IMR-90 (cell line): ENCODE measurements at regions not wholly inside any gene's neighbourhood (a gene's known extent, or its start where the extent isn't known, plus 50 kb on each side); places are given as distances from the start of the nearest gene placed in this dataset.

ENCODE experiments used
- ATAC-seq: fragments of 200-7000 bp; cut with Tn5 transposase; 2 replicates; pipeline ENCODE4 v1.9.1; 2020; ENCODE audit warnings: low read depth, mild to moderate bottlenecking, moderate library complexity
- BruUV-seq: library from RNA; stranded (reverse); fragments of 400-500 nt; replicated peaks from 2 replicates; lab custom pipeline; 2021; lab: Mats Ljungman, UMichigan
- CTCF ChIA-PET: fragments of 300-600 bp; formaldehyde crosslinking; extraction: SDS; loops from one replicate; lab custom pipeline; 2021; ENCODE audit warnings: antibody characterized with exemption; lab: Yijun Ruan, JAX
- POLR2A ChIA-PET: fragments of 300-600 bp; sonication (Branson Sonifier 250); formaldehyde crosslinking; loops from one replicate; lab custom pipeline; 2022; ENCODE audit warnings: antibody characterized with exemption; ENCODE audit not compliant: unreplicated experiment; lab: Charles Lee
- DNase-seq: peaks from one replicate; pipeline ENCODE4 v3.0.0; 2013
- H2AFZ ChIP-seq: replicated peaks from 2 replicates; pipeline ENCODE3; 2013; ENCODE audit warnings: low read length, mild to moderate bottlenecking; ENCODE audit not compliant: poor library complexity
- H2AK5ac ChIP-seq: 2 replicates; pipeline ENCODE4 v1.6.1; 2013; ENCODE audit warnings: low read depth, low read length, inconsistent platforms
- H2AK9ac ChIP-seq: replicated peaks from 2 replicates; pipeline ENCODE3; 2013; ENCODE audit warnings: mild to moderate bottlenecking, low read depth, low read length, moderate library complexity; ENCODE audit not compliant: poor library complexity
- H2BK120ac ChIP-seq: 2 replicates; pipeline ENCODE4 v1.6.1; 2013; ENCODE audit warnings: low read depth, low read length, inconsistent platforms
- H2BK15ac ChIP-seq: 3 replicates; pipeline ENCODE4 v1.6.1; 2013; ENCODE audit warnings: low read depth, low read length, inconsistent platforms
- H2BK20ac ChIP-seq: 2 replicates; pipeline ENCODE4 v1.6.1; 2013; ENCODE audit warnings: low read depth, mild to moderate bottlenecking, inconsistent platforms, low read length, moderate library complexity
- H2BK5ac ChIP-seq: 2 replicates; pipeline ENCODE4 v1.6.1; 2013; ENCODE audit warnings: mild to moderate bottlenecking, low read depth, low read length, inconsistent platforms; ENCODE audit not compliant: poor library complexity, severe bottlenecking
- H3K14ac ChIP-seq: replicated peaks from 2 replicates; pipeline ENCODE4 v1.6.1; 2013; ENCODE audit warnings: low read depth, low read length, inconsistent platforms
- H3K18ac ChIP-seq: 2 replicates; pipeline ENCODE4 v1.6.1; 2013; ENCODE audit warnings: low read depth, low read length, control low read depth
- H3K23ac ChIP-seq: 2 replicates; pipeline ENCODE4 v1.6.1; 2013; ENCODE audit warnings: low read depth, low read length, inconsistent platforms
- H3K27ac ChIP-seq: 2 replicates; pipeline ENCODE4 v1.5.1; 2013; ENCODE audit warnings: mild to moderate bottlenecking, control low read depth, low read length; ENCODE audit not compliant: insufficient read depth
- H3K27me3 ChIP-seq: 2 replicates; pipeline ENCODE4 v1.6.1; 2013; ENCODE audit warnings: low read length; ENCODE audit not compliant: control insufficient read depth, insufficient read depth
- H3K36me3 ChIP-seq: 2 replicates; pipeline ENCODE4 v1.6.1; 2013; ENCODE audit warnings: low read length, mixed read lengths; ENCODE audit not compliant: control insufficient read depth, insufficient read depth
- H3K4ac ChIP-seq: 2 replicates; pipeline ENCODE4 v1.6.1; 2013; ENCODE audit warnings: low read depth, low read length, inconsistent platforms
- H3K4me1 ChIP-seq: 2 replicates; pipeline ENCODE4 v1.6.1; 2013; ENCODE audit warnings: low read length, mixed read lengths; ENCODE audit not compliant: control insufficient read depth, insufficient read depth
- H3K4me2 ChIP-seq: 2 replicates; pipeline ENCODE4 v1.6.1; 2013; ENCODE audit warnings: low read depth, mild to moderate bottlenecking, control low read depth, low read length, moderate library complexity
- H3K4me3 ChIP-seq: 2 replicates; pipeline ENCODE4 v1.5.1; 2013; ENCODE audit warnings: low read depth, mild to moderate bottlenecking, control low read depth, low read length, moderate library complexity; ENCODE audit not compliant: insufficient read depth
- H3K56ac ChIP-seq: 2 replicates; pipeline ENCODE4 v1.6.1; 2013; ENCODE audit warnings: low read length, inconsistent platforms; ENCODE audit not compliant: insufficient read depth; ENCODE audit errors: extremely low read depth
- H3K79me1 ChIP-seq, 2 experiments: 2 replicates each; pipeline ENCODE4 v1.6.1; 2013; ENCODE audit warnings: low read length in 2 of 2, inconsistent platforms in 1 of 2, low read depth in 1 of 2
- H3K9ac ChIP-seq: 2 replicates; pipeline ENCODE4 v1.6.1; 2013; ENCODE audit warnings: low read depth, low read length, control low read depth
- H3K9me1 ChIP-seq: 2 replicates; pipeline ENCODE4 v1.6.1; 2013; ENCODE audit warnings: low read length, inconsistent platforms; ENCODE audit not compliant: insufficient read depth
- H3K9me3 ChIP-seq: 2 replicates; pipeline ENCODE4 v1.6.1; 2013; ENCODE audit warnings: low read length; ENCODE audit not compliant: control insufficient read depth, insufficient read depth
- H4K20me1 ChIP-seq: 2 replicates; pipeline ENCODE4 v1.6.1; 2013; ENCODE audit warnings: low read length, inconsistent platforms; ENCODE audit not compliant: insufficient read depth
- H4K5ac ChIP-seq: 2 replicates; pipeline ENCODE4 v1.6.1; 2013; ENCODE audit warnings: mild to moderate bottlenecking, low read depth, low read length, control low read depth
- H4K8ac ChIP-seq, 2 experiments: 2 replicates each; pipeline ENCODE4 v1.6.1; 2013; ENCODE audit warnings: low read depth in 2 of 2, low read length in 2 of 2, control low read depth in 1 of 2, inconsistent platforms in 1 of 2
- H4K91ac ChIP-seq: 2 replicates; pipeline ENCODE4 v1.6.1; 2013; ENCODE audit warnings: low read depth, low read length, inconsistent platforms; ENCODE audit not compliant: insufficient read depth
- CTCF ChIP-seq: conservative IDR thresholded peaks from 2 replicates; pipeline ENCODE4 v1.5.1; 2012; ENCODE audit warnings: mild to moderate bottlenecking, low read depth, low read length, improper control_type of control experiment
- MAFK ChIP-seq: IDR thresholded peaks from 2 replicates; pipeline ENCODE4 v1.6.1; 2012; ENCODE audit warnings: low read depth, low read length, improper control_type of control experiment
- MAZ ChIP-seq: IDR thresholded peaks from 2 replicates; pipeline ENCODE4 v1.6.1; 2012; ENCODE audit warnings: low read depth, mild to moderate bottlenecking, low read length, improper control_type of control experiment, moderate library complexity, borderline replicate concordance
- RAD21 ChIP-seq: IDR thresholded peaks from 2 replicates; pipeline ENCODE4 v1.6.1; 2012; ENCODE audit warnings: low read length, improper control_type of control experiment
- RCOR1 ChIP-seq: IDR thresholded peaks from 2 replicates; pipeline ENCODE4 v1.6.1; 2012; ENCODE audit warnings: mild to moderate bottlenecking, low read length, improper control_type of control experiment; ENCODE audit not compliant: insufficient replicate concordance
- SMC3 ChIP-seq: fragments of 150-350 bp; IDR thresholded peaks from 2 replicates; pipeline ENCODE4 v1.6.1; 2016; ENCODE audit warnings: low read depth, mild to moderate bottlenecking, antibody characterized with exemption, low read length, moderate library complexity
- USF2 ChIP-seq: fragments of 150-350 bp; IDR thresholded peaks from 2 replicates; pipeline ENCODE4 v1.6.1; 2017; ENCODE audit warnings: mild to moderate bottlenecking, antibody characterized with exemption, low read length, low read depth
- WGBS, 2 experiments: methylation state at CpG; one replicate each; pipeline versions ENCODE4 v1.1.5 to v1.1.7; 2013; ENCODE audit warnings: missing lambda C conversion rate in 2 of 2; ENCODE audit not compliant: insufficient read length in 1 of 2; ENCODE audit errors: extremely low coverage in 2 of 2; 5-methylcytosine and 5-hydroxymethylcytosine counted together
- dilution Hi-C: fragments of 300-500 bp; cut with HindIII; formaldehyde crosslinking; loops from one replicate; pipeline ENCODE4 v1.14.3; 2018; ENCODE audit warnings: low sequenced_read_pairs; ENCODE audit not compliant: unreplicated experiment
- in situ Hi-C: fragments of 300-500 bp; cut with MboI; formaldehyde crosslinking; loops from 3 replicates; pipeline ENCODE4 v1.14.3; 2019; ENCODE audit warnings: low sequenced_read_pairs, inconsistent platforms, mixed read lengths
- intact Hi-C: fragments of 100-400 bp; cut with micrococcal nuclease; formaldehyde crosslinking; loops from 2 replicates; pipeline ENCODE4 v1.10.0; 2022

GRCh38 chr6:33931799-33932198 lies 128.0 kb upstream of the MLN start:
- no peak for ATAC-seq
- CTCF ChIA-PET = no interaction called here
- H3K4me3 ChIP-seq = no peak overlapping the region
- H4K20me1 ChIP-seq = no peaks in the 10 kb centered on the region
- H3K4me1 ChIP-seq = no peaks in the 10 kb centered on the region
- no peak overlapping the region for H2AFZ ChIP-seq
- no CpG with 5 or more reads among the region's 3 CpGs for WGBS, 2 experiments
- intact Hi-C loops = no loop called here
- H4K91ac ChIP-seq = no peak overlapping the region
- no peak overlapping the region for H3K14ac ChIP-seq
- no peak overlapping the region for H3K56ac ChIP-seq
- no peak overlapping the region for H3K18ac ChIP-seq
- BruUV-seq = no TSS peak
- H3K27ac ChIP-seq = no peak overlapping the region
- no peak overlapping the region for H3K4me2 ChIP-seq
- TF ChIP-seq MAFK (no peak), MAZ (no peak), RCOR1 (no peak), USF2 (no peak), CTCF (no peak), RAD21 (no peak), SMC3 (no peak)
- no peak overlapping the region for H4K5ac ChIP-seq
- peaks cover 1% of the 10 kb centered on the region; the same call in 1 of the 2 replicates for H3K9me3 ChIP-seq
- H3K4ac ChIP-seq = no peak overlapping the region
- H3K36me3 ChIP-seq = no peaks in the 10 kb centered on the region
- POLR2A ChIA-PET = no interaction called here
- no peaks in the 10 kb centered on the region for H3K79me1 ChIP-seq
- H2BK20ac ChIP-seq = no peak overlapping the region
- peaks cover 43% of the 10 kb centered on the region for H3K27me3 ChIP-seq
- no peak overlapping the region for H3K9ac ChIP-seq
- dilution Hi-C loops = no loop called here
- H3K9me1 ChIP-seq = no peaks in the 10 kb centered on the region
- H2AK9ac ChIP-seq = no peak overlapping the region
- H2BK15ac ChIP-seq = no peak overlapping the region
- no peak overlapping the region for H2AK5ac ChIP-seq
- no peak overlapping the region for H2BK5ac ChIP-seq
- DNase-seq = no peak
- in situ Hi-C loops = no loop called here
- no peak overlapping the region for H4K8ac ChIP-seq
- no peak overlapping the region for H2BK120ac ChIP-seq
- no peak overlapping the region for H3K23ac ChIP-seq
